NCI-H460 (cell line): ENCODE measurements at regions not wholly inside any gene's neighbourhood (a gene's known extent, or its start where the extent isn't known, plus 50 kb on each side); places are given as distances from the start of the nearest gene placed in this dataset.
A peak's percentile ranks its signal among the peaks of the same experiment; 100 is the strongest.
"Not testable (repeated sequence)": the region's sequence is repeated elsewhere in the genome, so short reads cannot be mapped to it uniquely, and the experiment has no call there.

ENCODE experiments used
- DNase-seq: peaks from one replicate; pipeline ENCODE4 v3.0.0-alpha.2; 2016; ENCODE audit warnings: low read depth; ENCODE audit errors: extremely low read depth

GRCh38 chr2:138364554-138365162 is 136.9 kb upstream of the SPOPL start:
- no peak for DNase-seq

GRCh38 chr2:138365581-138365980 is 136.0 kb upstream of the SPOPL start:
- no peak for DNase-seq

- DNase-seq, result no peak
Measured at GRCh38 chr2:138369856-138370255, 131.7 kb upstream of the SPOPL start.

- DNase-seq, result peak; percentile 36
Measured at GRCh38 chr2:138373993-138374408, 127.6 kb upstream of the SPOPL start.

- DNase-seq, result no peak
Measured at GRCh38 chr2:138381373-138381772, 120.2 kb upstream of the SPOPL start.

GRCh38 chr2:138382672-138383071 is 118.9 kb upstream of the SPOPL start:
- DNase-seq, result no peak

- not testable (repeated sequence) for DNase-seq
Measured at GRCh38 chr2:138386191-138386590, 115.4 kb upstream of the SPOPL start.

GRCh38 chr2:138389063-138389462 is 112.5 kb upstream of the SPOPL start:
- no peak for DNase-seq

- DNase-seq, result no peak
Measured at GRCh38 chr2:138390316-138390945, 111.1 kb upstream of the SPOPL start.

GRCh38 chr2:138391946-138392345 is 109.6 kb upstream of the SPOPL start:
- DNase-seq, result no peak

GRCh38 chr2:138395565-138396306 is 105.8 kb upstream of the SPOPL start:
- no peak for DNase-seq

- no peak for DNase-seq
Measured at GRCh38 chr2:138396843-138397242, 104.7 kb upstream of the SPOPL start.

- no peak for DNase-seq
Measured at GRCh38 chr2:138403431-138403927, 98.1 kb upstream of the SPOPL start.

- DNase-seq, result no peak
Measured at GRCh38 chr2:138414014-138414413, 87.6 kb upstream of the SPOPL start.

- DNase-seq, result peak; percentile 92
Measured at GRCh38 chr2:138415985-138416384, 85.6 kb upstream of the SPOPL start.

GRCh38 chr2:138418453-138418852 is 83.1 kb upstream of the SPOPL start:
- no peak for DNase-seq

GRCh38 chr2:138421315-138421970 is 80.1 kb upstream of the SPOPL start:
- DNase-seq, result peak; percentile 64

- peak; percentile 86 for DNase-seq
Measured at GRCh38 chr2:138421971-138422335, 79.6 kb upstream of the SPOPL start.

- no peak for DNase-seq
Measured at GRCh38 chr2:138423198-138423597, 78.4 kb upstream of the SPOPL start.

- no peak for DNase-seq
Measured at GRCh38 chr2:138423745-138424144, 77.8 kb upstream of the SPOPL start.

- DNase-seq, result no peak
Measured at GRCh38 chr2:138424436-138425140, 77.0 kb upstream of the SPOPL start.
